Neural progenitor cell (in vitro differentiated cells): ENCODE measurements at regions not wholly inside any gene's neighbourhood (a gene's known extent, or its start where the extent isn't known, plus 50 kb on each side); places are given as distances from the start of the nearest gene placed in this dataset.

Source experiments
- DNase-seq: peaks from one replicate; pipeline ENCODE4 v3.0.0-alpha.2; 2016; ENCODE audit warnings: low spot score
- H2AFZ ChIP-seq: fragments of 200-600 bp; sonication (generic); replicated peaks from 2 replicates; pipeline ENCODE4 v1.6.1; 2016; ENCODE audit warnings: antibody characterized with exemption
- H3F3A ChIP-seq: fragments of 200-600 bp; sonication (generic); 2 replicates; pipeline ENCODE4 v1.6.1; 2016; ENCODE audit warnings: antibody characterized with exemption, low read depth
- H3K27ac ChIP-seq: fragments of 200-600 bp; sonication (generic); 2 replicates; pipeline ENCODE4 v1.5.1; 2016; ENCODE audit warnings: mild to moderate bottlenecking
- H3K27me3 ChIP-seq: fragments of 200-600 bp; sonication (generic); 2 replicates; pipeline ENCODE4 v1.6.1; 2016; ENCODE audit warnings: mild to moderate bottlenecking, moderate library complexity
- H3K36me3 ChIP-seq: fragments of 200-600 bp; sonication (generic); 2 replicates; pipeline ENCODE4 v1.5.1; 2016
- H3K4me1 ChIP-seq: fragments of 200-600 bp; sonication (generic); 2 replicates; pipeline ENCODE4 v1.6.1; 2016; ENCODE audit warnings: mixed run types
- H3K4me2 ChIP-seq: fragments of 200-600 bp; sonication (generic); 2 replicates; pipeline ENCODE4 v1.6.1; 2016
- H3K4me3 ChIP-seq: fragments of 200-600 bp; sonication (generic); 2 replicates; pipeline ENCODE4 v1.5.1; 2016
- H3K79me2 ChIP-seq: fragments of 200-600 bp; sonication (generic); 2 replicates; pipeline ENCODE4 v1.6.1; 2016; ENCODE audit warnings: low read depth
- H3K9ac ChIP-seq: fragments of 200-600 bp; sonication (generic); 2 replicates; pipeline ENCODE4 v1.6.1; 2016
- H3K9me3 ChIP-seq: fragments of 200-600 bp; sonication (generic); 2 replicates; pipeline ENCODE4 v1.5.1; 2016; ENCODE audit warnings: low read depth
- H4K20me1 ChIP-seq: fragments of 200-600 bp; sonication (generic); 2 replicates; pipeline ENCODE4 v1.6.1; 2016; ENCODE audit warnings: low read depth
- H3K27ac Mint-ChIP-seq: 3 replicates; pipeline ENCODE4 v1.8.0; 2021; ENCODE audit warnings: mixed read lengths
- H3K27me3 Mint-ChIP-seq: 2 replicates; pipeline ENCODE4 v1.8.0; 2022; ENCODE audit warnings: low read depth, mild to moderate bottlenecking, inconsistent platforms, moderate library complexity, mixed read lengths; ENCODE audit not compliant: insufficient read depth
- H3K36me3 Mint-ChIP-seq: 3 replicates; pipeline ENCODE4 v1.8.0; 2021; ENCODE audit warnings: mixed read lengths
- H3K4me1 Mint-ChIP-seq: 3 replicates; pipeline ENCODE4 v1.8.0; 2021; ENCODE audit warnings: mixed read lengths
- H3K4me3 Mint-ChIP-seq: 3 replicates; pipeline ENCODE4 v1.8.0; 2021; ENCODE audit warnings: mild to moderate bottlenecking, moderate library complexity, mixed read lengths
- H3K9me3 Mint-ChIP-seq: 3 replicates; pipeline ENCODE4 v1.8.0; 2020; ENCODE audit warnings: mixed read lengths
- CTCF ChIP-seq: fragments of 200-600 bp; sonication (generic); IDR thresholded peaks from 2 replicates; pipeline ENCODE4 v1.5.1; 2017; ENCODE audit warnings: antibody characterized with exemption, mild to moderate bottlenecking
- EZH2 ChIP-seq: fragments of 200-600 bp; sonication (generic); IDR thresholded peaks from 2 replicates; pipeline ENCODE4 v1.6.1; 2017; ENCODE audit warnings: antibody characterized with exemption, mild to moderate bottlenecking, moderate library complexity
- EZH2phosphoT487 ChIP-seq: fragments of 200-600 bp; sonication (generic); IDR thresholded peaks from 2 replicates; pipeline ENCODE4 v1.6.1; 2017; ENCODE audit warnings: antibody characterized with exemption

GRCh38 chr20:22159276-22159675 lies 425.1 kb downstream of the FOXA2 start:
- H3K36me3 ChIP-seq: no peaks in the 10 kb centered on the region
- H3K27me3 ChIP-seq: no peaks in the 10 kb centered on the region
- no peaks in the 10 kb centered on the region for H3K79me2 ChIP-seq
- H3K27ac ChIP-seq: no peak overlapping the region
- Mint-ChIP-seq H3K9me3 (no peaks in the 10 kb centered on the region), H3K4me3 (no peak overlapping the region), H3K27ac (no peak overlapping the region), H3K36me3 (no peaks in the 10 kb centered on the region), H3K27me3 (no peaks in the 10 kb centered on the region), H3K4me1 (no peaks in the 10 kb centered on the region)
- H2AFZ ChIP-seq: no peak overlapping the region
- no peaks in the 10 kb centered on the region for H3F3A ChIP-seq
- H3K9me3 ChIP-seq: no peaks in the 10 kb centered on the region
- H3K4me2 ChIP-seq: no peak overlapping the region
- no peaks in the 10 kb centered on the region for H4K20me1 ChIP-seq
- no peaks in the 10 kb centered on the region for H3K4me1 ChIP-seq
- no peak for TF ChIP-seq CTCF
- no peak for TF ChIP-seq EZH2phosphoT487
- no peak for TF ChIP-seq EZH2
- no peak overlapping the region for H3K9ac ChIP-seq
- no peak overlapping the region for H3K4me3 ChIP-seq
- no peak for DNase-seq

DNA sequence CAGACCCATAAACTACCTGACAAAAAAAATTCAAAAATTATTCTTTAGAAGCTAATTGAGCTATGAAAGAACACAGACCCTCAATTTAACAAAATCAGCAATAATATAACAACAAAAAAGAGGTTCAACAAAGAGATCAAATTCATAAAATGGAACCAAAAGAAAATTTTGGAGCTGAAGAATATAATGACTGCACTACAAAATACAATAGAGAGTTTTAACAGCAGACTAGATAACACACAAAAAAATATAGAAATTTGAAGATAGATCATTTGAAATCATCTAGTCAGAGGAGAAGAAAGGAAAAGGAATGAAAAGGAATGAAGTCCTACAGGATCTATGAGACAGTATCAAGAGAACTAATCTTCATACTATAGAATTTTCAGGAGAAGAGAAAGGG lies 422.1 kb downstream of the PAX1 start:
- Mint-ChIP-seq H3K4me3 (no peak overlapping the region), H3K27ac (no peak overlapping the region), H3K36me3 (no peaks in the 10 kb centered on the region), H3K4me1 (no peaks in the 10 kb centered on the region), H3K27me3 (no peaks in the 10 kb centered on the region), H3K9me3 (peaks cover 11% of the 10 kb centered on the region)
- H3K9me3 ChIP-seq: peaks cover 5% of the 10 kb centered on the region
- H3K9ac ChIP-seq: no peak overlapping the region
- DNase-seq: no peak
- H3K36me3 ChIP-seq: no peaks in the 10 kb centered on the region
- H4K20me1 ChIP-seq: no peaks in the 10 kb centered on the region
- H3K4me3 ChIP-seq: no peak overlapping the region
- no peaks in the 10 kb centered on the region for H3K27me3 ChIP-seq
- no peak overlapping the region for H3K4me2 ChIP-seq
- no peaks in the 10 kb centered on the region for H3K4me1 ChIP-seq
- H3K79me2 ChIP-seq: no peaks in the 10 kb centered on the region
- no peak overlapping the region for H2AFZ ChIP-seq
- TF ChIP-seq CTCF: no peak
- TF ChIP-seq EZH2phosphoT487: no peak
- TF ChIP-seq EZH2: no peak
- H3F3A ChIP-seq: no peaks in the 10 kb centered on the region
- no peak overlapping the region for H3K27ac ChIP-seq

- Mint-ChIP-seq H3K27ac (no peak overlapping the region), H3K4me1 (no peaks in the 10 kb centered on the region), H3K36me3 (no peaks in the 10 kb centered on the region), H3K4me3 (no peak overlapping the region), H3K27me3 (no peaks in the 10 kb centered on the region), H3K9me3 (no peaks in the 10 kb centered on the region)
- H3K9ac ChIP-seq: no peak overlapping the region
- no peak overlapping the region for H3K4me3 ChIP-seq
- no peak overlapping the region for H3K4me2 ChIP-seq
- no peaks in the 10 kb centered on the region for H3K4me1 ChIP-seq
- no peaks in the 10 kb centered on the region for H4K20me1 ChIP-seq
- no peak overlapping the region for H2AFZ ChIP-seq
- TF ChIP-seq CTCF: peak; percentile 82
- TF ChIP-seq EZH2phosphoT487: no peak
- TF ChIP-seq EZH2: no peak
- no peaks in the 10 kb centered on the region for H3K9me3 ChIP-seq
- no peak overlapping the region for H3K27ac ChIP-seq
- no peaks in the 10 kb centered on the region for H3K36me3 ChIP-seq
- H3K27me3 ChIP-seq: no peaks in the 10 kb centered on the region
- H3K79me2 ChIP-seq: no peaks in the 10 kb centered on the region
- H3F3A ChIP-seq: no peaks in the 10 kb centered on the region
- peak; percentile 50 for DNase-seq
Observed at GRCh38 chr20:22106308-22106938, 401.0 kb downstream of the PAX1 start.
